ENCODE measurements at regions not wholly inside any gene's neighbourhood (a gene's known extent, or its start where the extent isn't known, plus 50 kb on each side); places are given as distances from the start of the nearest gene placed in this dataset.
"Not testable (repeated sequence)": the region's sequence is repeated elsewhere in the genome, so short reads cannot be mapped to it uniquely, and the experiment has no call there.

- not testable (repeated sequence) for H3K14ac ChIP-seq (ENCODE audit: low read length); H3K79me1 ChIP-seq (ENCODE audit: low read depth, low read length); H3K4me3 ChIP-seq (ENCODE audit: low read length in 2 of 2); H4K8ac ChIP-seq (ENCODE audit: low read depth, low read length); H3K23ac ChIP-seq (ENCODE audit: low read depth, low read length, poor library complexity); H3K4ac ChIP-seq (ENCODE audit: low read length); H3K27ac ChIP-seq (replicated peaks; ENCODE audit: low read length); H3K36me3 ChIP-seq (replicated peaks in 1 of 2; ENCODE audit: control insufficient read depth in 2 of 2, insufficient read depth in 2 of 2, low read length in 2 of 2); H2BK120ac ChIP-seq (ENCODE audit: low read depth, low read length); H2AK5ac ChIP-seq (ENCODE audit: low read depth, low read length); H3K9ac ChIP-seq (ENCODE audit: low read depth, low read length, poor library complexity); H3K4me2 ChIP-seq (ENCODE audit: insufficient read depth, low read length, poor library complexity, severe bottlenecking); H3K4me1 ChIP-seq (ENCODE audit: control insufficient read depth in 2 of 2, insufficient read depth in 1 of 2, low read depth in 1 of 2, low read length in 2 of 2); H4K91ac ChIP-seq (ENCODE audit: low read depth, low read length, poor library complexity); H2BK12ac ChIP-seq (ENCODE audit: low read length); H2BK5ac ChIP-seq (ENCODE audit: low read length); H2AFZ ChIP-seq (ENCODE audit: low read length); H3K27me3 ChIP-seq (ENCODE audit: control insufficient read depth in 3 of 3, insufficient read depth in 3 of 3, low read depth in 1 of 3, low read length in 3 of 3); H2BK15ac ChIP-seq (ENCODE audit: low read length); H3K18ac ChIP-seq (ENCODE audit: low read length); DNase-seq (ENCODE audit: low spot score)
- WGBS, 2 donors (ENCODE audit: extremely low coverage in 2 of 2, insufficient read length in 2 of 2, insufficient replicate concordance in 1 of 2), result no CpG with 5 or more reads among the region's 4 CpGs
- peaks cover 0 to 15% of the 10 kb centered on the region in 2 donors for H3K9me3 ChIP-seq (replicated peaks in 1 of 2; ENCODE audit: control insufficient read depth in 2 of 2, insufficient read depth in 1 of 2, low read depth in 1 of 2, low read length in 2 of 2)
Observed at GRCh38 chr21:8997443-8998390, 1523.7 kb upstream of the TPTE start.

DNA sequence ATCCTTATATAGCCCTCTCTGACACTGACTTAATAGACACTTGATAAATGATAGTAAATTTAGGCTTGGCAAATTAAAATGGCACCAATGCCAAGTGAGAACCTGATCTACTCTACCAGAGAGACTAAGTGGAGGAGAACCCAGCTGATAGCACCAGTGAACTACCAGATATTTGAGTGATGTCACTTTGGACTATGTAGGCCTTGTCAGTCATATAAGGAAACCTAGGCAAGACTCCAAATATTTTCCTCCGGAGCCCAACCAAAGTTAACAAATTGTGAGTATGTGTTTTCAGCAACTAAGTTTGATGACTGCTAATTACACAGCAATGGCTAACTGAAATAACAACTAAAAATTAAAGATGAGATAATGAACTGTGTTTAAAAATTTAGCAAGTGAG lies 1522.9 kb upstream of the TPTE start:
- H3K27ac ChIP-seq (replicated peaks; ENCODE audit: low read length); H3K4me1 ChIP-seq (ENCODE audit: control insufficient read depth in 2 of 2, insufficient read depth in 1 of 2, low read depth in 1 of 2, low read length in 2 of 2); DNase-seq (ENCODE audit: low spot score); H3K79me1 ChIP-seq (ENCODE audit: low read depth, low read length); H3K4ac ChIP-seq (ENCODE audit: low read length); H3K9ac ChIP-seq (ENCODE audit: low read depth, low read length, poor library complexity); H4K8ac ChIP-seq (ENCODE audit: low read depth, low read length); H2BK12ac ChIP-seq (ENCODE audit: low read length); H2BK120ac ChIP-seq (ENCODE audit: low read depth, low read length); H2AK5ac ChIP-seq (ENCODE audit: low read depth, low read length); H3K14ac ChIP-seq (ENCODE audit: low read length); H3K4me2 ChIP-seq (ENCODE audit: insufficient read depth, low read length, poor library complexity, severe bottlenecking); H3K18ac ChIP-seq (ENCODE audit: low read length); H4K91ac ChIP-seq (ENCODE audit: low read depth, low read length, poor library complexity); H3K23ac ChIP-seq (ENCODE audit: low read depth, low read length, poor library complexity); H2BK5ac ChIP-seq (ENCODE audit: low read length); H3K4me3 ChIP-seq (ENCODE audit: low read length in 2 of 2); H3K36me3 ChIP-seq (replicated peaks in 1 of 2; ENCODE audit: control insufficient read depth in 2 of 2, insufficient read depth in 2 of 2, low read length in 2 of 2); H3K27me3 ChIP-seq (ENCODE audit: control insufficient read depth in 3 of 3, insufficient read depth in 3 of 3, low read depth in 1 of 3, low read length in 3 of 3); H2AFZ ChIP-seq (ENCODE audit: low read length); H2BK15ac ChIP-seq (ENCODE audit: low read length): not testable (repeated sequence)
- WGBS, 2 donors (ENCODE audit: extremely low coverage in 2 of 2, insufficient read length in 2 of 2, insufficient replicate concordance in 1 of 2), result no CpG with 5 or more reads among the region's 1 CpG
- peaks cover 0 to 11% of the 10 kb centered on the region in 2 donors for H3K9me3 ChIP-seq (replicated peaks in 1 of 2; ENCODE audit: control insufficient read depth in 2 of 2, insufficient read depth in 1 of 2, low read depth in 1 of 2, low read length in 2 of 2)

- Histone ChIP-seq H3K14ac (ENCODE audit: low read length) (no peak overlapping the region), H4K91ac (ENCODE audit: low read depth, low read length, poor library complexity) (no peak overlapping the region), H4K8ac (ENCODE audit: low read depth, low read length) (no peak overlapping the region), H3K4me3 (ENCODE audit: low read length in 2 of 2) (no peak overlapping the region), H3K9me3 (replicated peaks in 1 of 2; ENCODE audit: control insufficient read depth in 2 of 2, insufficient read depth in 1 of 2, low read depth in 1 of 2, low read length in 2 of 2) (peaks cover 0 to 7% of the 10 kb centered on the region in 2 donors), H3K4me1 (ENCODE audit: control insufficient read depth in 2 of 2, insufficient read depth in 1 of 2, low read depth in 1 of 2, low read length in 2 of 2) (no peaks in the 10 kb centered on the region), H3K79me1 (ENCODE audit: low read depth, low read length) (no peaks in the 10 kb centered on the region), H2BK12ac (ENCODE audit: low read length) (no peak overlapping the region), H2AK5ac (ENCODE audit: low read depth, low read length) (no peak overlapping the region), H3K23ac (ENCODE audit: low read depth, low read length, poor library complexity) (no peak overlapping the region), H2BK120ac (ENCODE audit: low read depth, low read length) (no peak overlapping the region), H3K18ac (ENCODE audit: low read length) (no peak overlapping the region), H2BK5ac (ENCODE audit: low read length) (no peak overlapping the region), H2AFZ (ENCODE audit: low read length) (no peak overlapping the region), H3K36me3 (replicated peaks in 1 of 2; ENCODE audit: control insufficient read depth in 2 of 2, insufficient read depth in 2 of 2, low read length in 2 of 2) (no peaks in the 10 kb centered on the region), H2BK15ac (ENCODE audit: low read length) (no peak overlapping the region), H3K9ac (ENCODE audit: low read depth, low read length, poor library complexity) (no peak overlapping the region), H3K4me2 (ENCODE audit: insufficient read depth, low read length, poor library complexity, severe bottlenecking) (no peak overlapping the region), H3K27ac (replicated peaks; ENCODE audit: low read length) (no peak overlapping the region), H3K4ac (ENCODE audit: low read length) (no peak overlapping the region), H3K27me3 (ENCODE audit: control insufficient read depth in 3 of 3, insufficient read depth in 3 of 3, low read depth in 1 of 3, low read length in 3 of 3) (no peaks in the 10 kb centered on the region)
- WGBS, 2 donors (ENCODE audit: extremely low coverage in 2 of 2, insufficient read length in 2 of 2, insufficient replicate concordance in 1 of 2), result no CpG with 5 or more reads among the region's 4 CpGs
- DNase-seq (ENCODE audit: low spot score), result no peak
Observed at GRCh38 chr21:8998946-8999681, 1522.3 kb upstream of the TPTE start.

- not testable (repeated sequence) for H2AFZ ChIP-seq (ENCODE audit: low read length); H3K18ac ChIP-seq (ENCODE audit: low read length); H2BK15ac ChIP-seq (ENCODE audit: low read length); H3K27me3 ChIP-seq (ENCODE audit: control insufficient read depth in 3 of 3, insufficient read depth in 3 of 3, low read depth in 1 of 3, low read length in 3 of 3); H3K14ac ChIP-seq (ENCODE audit: low read length); H3K36me3 ChIP-seq (replicated peaks in 1 of 2; ENCODE audit: control insufficient read depth in 2 of 2, insufficient read depth in 2 of 2, low read length in 2 of 2); H3K79me1 ChIP-seq (ENCODE audit: low read depth, low read length); H3K23ac ChIP-seq (ENCODE audit: low read depth, low read length, poor library complexity); H4K8ac ChIP-seq (ENCODE audit: low read depth, low read length); H2BK5ac ChIP-seq (ENCODE audit: low read length); H3K9ac ChIP-seq (ENCODE audit: low read depth, low read length, poor library complexity); H3K4me3 ChIP-seq (ENCODE audit: low read length in 2 of 2); H2AK5ac ChIP-seq (ENCODE audit: low read depth, low read length); H2BK12ac ChIP-seq (ENCODE audit: low read length); H4K91ac ChIP-seq (ENCODE audit: low read depth, low read length, poor library complexity); H3K4ac ChIP-seq (ENCODE audit: low read length); H3K4me2 ChIP-seq (ENCODE audit: insufficient read depth, low read length, poor library complexity, severe bottlenecking); H2BK120ac ChIP-seq (ENCODE audit: low read depth, low read length); DNase-seq (ENCODE audit: low spot score); H3K9me3 ChIP-seq (replicated peaks in 1 of 2; ENCODE audit: control insufficient read depth in 2 of 2, insufficient read depth in 1 of 2, low read depth in 1 of 2, low read length in 2 of 2); H3K27ac ChIP-seq (replicated peaks; ENCODE audit: low read length); H3K4me1 ChIP-seq (ENCODE audit: control insufficient read depth in 2 of 2, insufficient read depth in 1 of 2, low read depth in 1 of 2, low read length in 2 of 2)
- WGBS, 2 donors (ENCODE audit: extremely low coverage in 2 of 2, insufficient read length in 2 of 2, insufficient replicate concordance in 1 of 2), result no CpG with 5 or more reads among the region's 1 CpG
Observed at GRCh38 chr21:9000132-9000531, 1521.3 kb upstream of the TPTE start.
